ENCODE measurements at regions not wholly inside any gene's neighbourhood (a gene's known extent, or its start where the extent isn't known, plus 50 kb on each side); places are given as distances from the start of the nearest gene placed in this dataset.

DNA sequence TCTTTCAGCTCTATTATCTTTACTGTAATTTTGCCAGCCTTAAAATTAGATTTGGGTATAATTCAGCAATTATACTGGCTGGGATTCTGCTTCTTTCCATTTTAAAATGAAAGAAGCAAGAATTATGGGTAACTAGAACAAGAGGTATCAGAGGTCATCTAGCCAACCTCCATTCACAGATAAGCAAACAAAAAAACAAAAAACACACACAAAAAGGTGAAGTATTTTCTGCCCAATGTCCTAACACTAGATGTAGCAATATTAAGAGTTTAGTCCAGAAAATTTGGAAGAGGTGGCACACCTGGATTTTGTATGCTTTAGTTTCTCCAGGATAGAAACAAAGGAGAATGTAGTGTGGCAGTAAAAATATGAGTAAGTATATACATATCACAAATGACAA lies 68.1 kb upstream of the ANXA1 start:
- H3K79me2 ChIP-seq (ENCODE audit: low read depth), result no peaks in the 10 kb centered on the region
- H2AFZ ChIP-seq, result no peak overlapping the region
- no peaks in the 10 kb centered on the region for H3K36me3 ChIP-seq (ENCODE audit: low read depth)
- no peaks in the 10 kb centered on the region; the same call in none of the 2 replicates for H3F3A ChIP-seq (ENCODE audit: insufficient read depth, low read depth)
- no peaks in the 10 kb centered on the region for H4K20me1 ChIP-seq (ENCODE audit: insufficient read depth)
- no peaks in the 10 kb centered on the region for H3K9me3 ChIP-seq (ENCODE audit: insufficient read depth, low read depth)
- TF ChIP-seq EZH2 (IDR thresholded peaks at IDR 0.05; ENCODE audit: low read depth), result no peak
- TF ChIP-seq, protein P1, sequence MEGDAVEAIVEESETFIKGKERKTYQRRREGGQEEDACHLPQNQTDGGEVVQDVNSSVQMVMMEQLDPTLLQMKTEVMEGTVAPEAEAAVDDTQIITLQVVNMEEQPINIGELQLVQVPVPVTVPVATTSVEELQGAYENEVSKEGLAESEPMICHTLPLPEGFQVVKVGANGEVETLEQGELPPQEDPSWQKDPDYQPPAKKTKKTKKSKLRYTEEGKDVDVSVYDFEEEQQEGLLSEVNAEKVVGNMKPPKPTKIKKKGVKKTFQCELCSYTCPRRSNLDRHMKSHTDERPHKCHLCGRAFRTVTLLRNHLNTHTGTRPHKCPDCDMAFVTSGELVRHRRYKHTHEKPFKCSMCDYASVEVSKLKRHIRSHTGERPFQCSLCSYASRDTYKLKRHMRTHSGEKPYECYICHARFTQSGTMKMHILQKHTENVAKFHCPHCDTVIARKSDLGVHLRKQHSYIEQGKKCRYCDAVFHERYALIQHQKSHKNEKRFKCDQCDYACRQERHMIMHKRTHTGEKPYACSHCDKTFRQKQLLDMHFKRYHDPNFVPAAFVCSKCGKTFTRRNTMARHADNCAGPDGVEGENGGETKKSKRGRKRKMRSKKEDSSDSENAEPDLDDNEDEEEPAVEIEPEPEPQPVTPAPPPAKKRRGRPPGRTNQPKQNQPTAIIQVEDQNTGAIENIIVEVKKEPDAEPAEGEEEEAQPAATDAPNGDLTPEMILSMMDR (conservative IDR thresholded peaks at IDR 0.05), result no peak
- intact Hi-C loops (cut with micrococcal nuclease; ENCODE audit: unreplicated experiment), result loop anchor here (2.0 kb wide), 1 partner anchor 213 kb away; no protein-coding TSS in a partner anchor
- peaks cover 17% of the 10 kb centered on the region for H3K4me1 ChIP-seq (replicated peaks; ENCODE audit: insufficient read depth)
- ChIA-PET POLR2A (ENCODE audit: unreplicated experiment) (interaction anchor here (0.6 to 0.7 kb wide), 2 partner anchors 20 to 28 kb away, joined by 3 to 4 read pairs; no protein-coding TSS in a partner anchor), CTCF (no interaction called here)
- H3K27ac ChIP-seq, result no peak overlapping the region
- no peaks in the 10 kb centered on the region for H3K9me2 ChIP-seq (ENCODE audit: insufficient read depth)
- no peak overlapping the region for H3K4me2 ChIP-seq
- no TSS peak for BruUV-seq (replicated peaks)
- no peaks in the 10 kb centered on the region for H3K27me3 ChIP-seq (ENCODE audit: insufficient read depth, low read depth)
- DNase-seq, result no peak
- no peak overlapping the region for H3K4me3 ChIP-seq

DNA sequence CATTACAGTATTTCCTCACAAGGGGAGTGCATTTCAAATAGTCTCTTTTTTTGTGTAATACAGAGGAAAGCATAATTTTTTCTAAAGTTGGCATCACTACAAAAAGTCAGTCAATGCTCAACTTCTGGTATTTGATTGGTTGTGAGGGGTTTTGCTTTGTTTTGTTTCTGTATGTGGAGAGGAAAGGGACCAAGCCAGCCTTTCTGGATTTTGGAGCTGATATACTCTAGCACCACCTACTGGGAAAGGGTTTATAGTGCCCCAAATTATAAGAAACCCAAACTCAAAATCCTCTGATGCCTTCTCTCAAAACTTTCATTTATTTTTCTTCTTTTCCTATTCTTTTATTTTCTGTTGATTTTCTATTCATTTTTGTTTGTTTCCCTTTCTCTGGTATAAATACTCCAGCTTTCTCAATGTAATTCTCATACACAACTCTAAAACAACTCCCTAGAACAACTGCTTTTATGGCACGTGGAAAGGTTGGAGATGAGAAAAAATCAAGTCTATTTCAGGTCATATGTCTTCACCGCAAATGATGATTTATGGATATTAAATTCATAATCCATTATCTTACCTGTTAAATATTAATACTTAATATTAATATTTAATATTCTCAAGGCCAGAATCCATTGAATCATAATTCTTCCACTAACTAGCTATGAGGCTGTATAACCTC lies 69.5 kb upstream of the ANXA1 start:
- no peak for DNase-seq
- H3K9me2 ChIP-seq (ENCODE audit: insufficient read depth), result no peaks in the 10 kb centered on the region
- no peaks in the 10 kb centered on the region for H3K36me3 ChIP-seq (ENCODE audit: low read depth)
- ChIA-PET CTCF (interaction anchor here (0.6 to 1.8 kb wide), 6 partner anchors 14 to 414 kb away, joined by 3 to 6 read pairs (median 4); no protein-coding TSS in a partner anchor), POLR2A (ENCODE audit: unreplicated experiment) (no interaction called here)
- no peak overlapping the region for H3K4me3 ChIP-seq
- H3F3A ChIP-seq (ENCODE audit: insufficient read depth, low read depth), result no peaks in the 10 kb centered on the region; the same call in none of the 2 replicates
- no peak overlapping the region for H2AFZ ChIP-seq
- BruUV-seq (replicated peaks), result no TSS peak
- H3K27ac ChIP-seq, result no peak overlapping the region
- no peaks in the 10 kb centered on the region for H3K79me2 ChIP-seq (ENCODE audit: low read depth)
- H3K27me3 ChIP-seq (ENCODE audit: insufficient read depth, low read depth), result no peaks in the 10 kb centered on the region
- intact Hi-C loops (cut with micrococcal nuclease; ENCODE audit: unreplicated experiment), result loop anchor here (1.0 to 2.0 kb wide), 3 partner anchors 211 to 801 kb away; no protein-coding TSS in a partner anchor
- no peaks in the 10 kb centered on the region for H4K20me1 ChIP-seq (ENCODE audit: insufficient read depth)
- H3K4me2 ChIP-seq, result no peak overlapping the region
- 0 out of 2 replicates have a peak, but pooled peaks cover 4% of the 10 kb centered on the region for H3K9me3 ChIP-seq (ENCODE audit: insufficient read depth, low read depth)
- H3K4me1 ChIP-seq (replicated peaks; ENCODE audit: insufficient read depth), result peaks cover 22% of the 10 kb centered on the region
- no peak for TF ChIP-seq EZH2 (IDR thresholded peaks at IDR 0.05; ENCODE audit: low read depth)
- TF ChIP-seq, protein P1 (conservative IDR thresholded peaks at IDR 0.05), result peak; percentile 78

DNA sequence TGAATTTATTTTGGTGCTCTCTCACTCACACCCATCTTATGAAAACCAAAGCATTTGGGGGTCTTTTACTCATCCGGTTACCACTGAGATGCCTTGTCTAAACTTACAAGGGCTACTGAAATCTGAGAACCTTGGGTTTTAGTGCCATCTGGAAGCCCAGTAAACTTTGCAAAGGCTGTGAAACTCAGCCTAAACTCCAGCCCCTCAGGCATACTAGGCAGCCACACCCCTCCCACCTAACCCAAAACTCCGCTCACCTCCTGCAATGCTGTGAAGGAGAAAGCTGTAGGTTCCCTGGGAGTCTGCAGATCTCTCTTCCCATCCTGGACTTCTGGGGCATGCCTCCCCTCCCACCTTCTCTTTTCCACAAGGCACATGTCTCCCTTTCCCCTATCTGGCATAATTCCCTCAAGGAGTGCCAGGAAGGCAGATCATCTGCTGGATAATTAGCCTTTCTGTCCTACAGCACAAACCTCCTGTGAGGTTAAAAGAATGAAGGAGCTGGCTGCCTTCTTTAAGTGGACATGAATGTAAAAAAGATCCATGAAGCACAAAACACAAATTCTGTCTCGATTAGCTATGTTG lies 71.5 kb upstream of the ANXA1 start:
- POLR2A ChIA-PET (ENCODE audit: unreplicated experiment), result interaction anchor here (0.6 to 0.7 kb wide), 2 partner anchors 64 to 98 kb away, joined by 3 to 7 read pairs; no protein-coding TSS in a partner anchor
- no peak overlapping the region for H2AFZ ChIP-seq
- BruUV-seq (replicated peaks), result no TSS peak

More for the DNA sequence above, 71.5 kb upstream of the ANXA1 start:
- Histone ChIP-seq H3K4me2 (peak overlapping the region; percentile 20; the same call in 1 of the 2 replicates), H3K79me2 (ENCODE audit: low read depth) (no peaks in the 10 kb centered on the region), H3K27me3 (ENCODE audit: insufficient read depth, low read depth) (no peaks in the 10 kb centered on the region), H3K4me1 (replicated peaks; ENCODE audit: insufficient read depth) (peaks cover 22% of the 10 kb centered on the region), H3F3A (ENCODE audit: insufficient read depth, low read depth) (no peaks in the 10 kb centered on the region; the same call in none of the 2 replicates), H3K9me3 (ENCODE audit: insufficient read depth, low read depth) (0 out of 2 replicates have a peak, but pooled peaks cover 4% of the 10 kb centered on the region), H3K36me3 (ENCODE audit: low read depth) (no peaks in the 10 kb centered on the region), H3K4me3 (no peak overlapping the region), H3K9me2 (ENCODE audit: insufficient read depth) (no peaks in the 10 kb centered on the region), H3K27ac (no peak overlapping the region), H4K20me1 (ENCODE audit: insufficient read depth) (no peaks in the 10 kb centered on the region)
- intact Hi-C loops (cut with micrococcal nuclease; ENCODE audit: unreplicated experiment), result no loop called here
- CTCF ChIA-PET, result interaction anchor here (0.7 to 1.5 kb wide), 4 partner anchors 209 to 1055 kb away, joined by 4 to 6 read pairs (median 4); no protein-coding TSS in a partner anchor
- no peak for DNase-seq
- no peak for TF ChIP-seq EZH2 (IDR thresholded peaks at IDR 0.05; ENCODE audit: low read depth)
- TF ChIP-seq, protein P1 (conservative IDR thresholded peaks at IDR 0.05), result no peak
